ENCODE measurements at regions not wholly inside any gene's neighbourhood (a gene's known extent, or its start where the extent isn't known, plus 50 kb on each side); places are given as distances from the start of the nearest gene placed in this dataset.

- TF ChIP-seq CTCF (IDR thresholded peaks at IDR 0.05): no peak
- no peak for TF ChIP-seq EZH2 (IDR thresholded peaks at IDR 0.05; ENCODE audit: borderline replicate concordance, insufficient read depth, low read depth, low read length, poor library complexity, severe bottlenecking)
Observed at GRCh38 chr10:126854726-126855495, 50.3 kb upstream of the DOCK1 start.
